HepG2 (cell line): ENCODE measurements at regions not wholly inside any gene's neighbourhood (a gene's known extent, or its start where the extent isn't known, plus 50 kb on each side); places are given as distances from the start of the nearest gene placed in this dataset.

Experiments
- ETV5 ChIP-seq: IDR thresholded peaks from 2 replicates; pipeline ENCODE4 v1.6.1; 2018; ENCODE audit warnings: missing biosample characterization, missing genetic modification reagents, inconsistent platforms, borderline replicate concordance
- MED13 ChIP-seq: sonication (generic); formaldehyde crosslinking; IDR thresholded peaks from 2 replicates; pipeline ENCODE4 v1.5.0; 2020; ENCODE audit warnings: missing genetic modification reagents
- PAWR ChIP-seq: sonication (generic); formaldehyde crosslinking; IDR thresholded peaks from 2 replicates; pipeline ENCODE4 v1.4.0; 2020; ENCODE audit warnings: missing genetic modification reagents, mild to moderate bottlenecking, borderline replicate concordance
- RAD51 ChIP-seq: fragments of 450-650 bp; IDR thresholded peaks from 2 replicates; pipeline ENCODE4 v1.6.1; 2016; ENCODE audit warnings: borderline replicate concordance
- ZNF24 ChIP-seq: fragments of 450-650 bp; IDR thresholded peaks from 2 replicates; pipeline ENCODE4 v1.6.1; 2017; ENCODE audit warnings: antibody characterized with exemption, mild to moderate bottlenecking
- TF ChIP-seq, protein P1 (sequence below): IDR thresholded peaks from 2 replicates; pipeline ENCODE4 v1.6.1; 2012; ENCODE audit warnings: low read length, improper control_type of control experiment
- TF ChIP-seq, protein P2 (sequence below): sonication (generic); formaldehyde crosslinking; IDR thresholded peaks from 2 replicates; pipeline ENCODE4 v1.5.0; 2020; ENCODE audit warnings: mild to moderate bottlenecking, missing genetic modification reagents, moderate library complexity

DNA sequence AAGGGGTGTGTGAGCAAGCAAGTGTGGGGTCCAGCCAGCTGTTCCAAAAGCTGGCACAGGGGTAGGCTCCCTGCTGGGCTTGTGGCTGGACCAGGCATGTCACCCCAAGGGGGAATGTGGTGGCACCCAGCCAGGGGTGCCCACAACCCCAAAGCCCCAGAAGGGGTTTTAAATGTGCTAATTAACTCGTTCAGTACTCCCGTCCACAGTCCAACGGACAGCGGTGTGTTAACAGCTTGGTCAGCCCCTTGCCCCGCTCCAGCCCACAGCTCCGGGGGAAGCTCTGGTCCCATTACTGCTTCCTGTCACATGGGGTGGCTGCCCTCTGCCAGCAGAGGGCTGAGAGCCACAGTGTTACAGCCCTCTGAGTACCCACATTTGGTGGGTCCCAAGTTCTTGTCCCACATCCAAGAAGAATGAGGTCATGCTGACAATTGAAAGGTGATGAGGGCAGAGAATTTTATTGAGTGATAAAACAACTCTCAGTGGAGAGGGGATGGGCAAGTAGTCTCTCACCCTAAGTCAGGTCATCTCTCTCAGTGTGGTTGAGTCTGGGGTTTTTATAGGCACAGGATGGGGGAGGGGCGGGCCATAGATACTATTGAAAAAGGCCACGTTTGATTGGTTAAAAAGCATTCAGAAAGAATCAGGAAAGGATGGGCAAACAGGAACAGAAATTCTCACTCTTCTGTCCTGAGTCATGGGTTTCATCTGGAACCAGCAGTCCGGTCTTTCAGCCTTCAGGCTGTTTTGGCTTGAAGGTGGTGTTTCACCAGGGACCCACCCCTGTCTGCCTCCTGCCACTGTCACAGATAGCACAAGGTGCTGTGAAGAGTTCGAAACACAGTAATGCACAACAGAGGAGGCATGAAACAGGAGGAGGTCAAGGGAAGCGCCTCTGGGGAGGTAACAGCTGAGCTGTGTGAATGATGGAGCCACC lies 238.5 kb downstream of the NFATC2 start:
- TF ChIP-seq ZNF24 (no peak), PAWR (CRISPR knock-in tag) (no peak), MED13 (CRISPR knock-in tag) (no peak), ETV5 (no peak), RAD51 (no peak)
- TF ChIP-seq, protein P1, sequence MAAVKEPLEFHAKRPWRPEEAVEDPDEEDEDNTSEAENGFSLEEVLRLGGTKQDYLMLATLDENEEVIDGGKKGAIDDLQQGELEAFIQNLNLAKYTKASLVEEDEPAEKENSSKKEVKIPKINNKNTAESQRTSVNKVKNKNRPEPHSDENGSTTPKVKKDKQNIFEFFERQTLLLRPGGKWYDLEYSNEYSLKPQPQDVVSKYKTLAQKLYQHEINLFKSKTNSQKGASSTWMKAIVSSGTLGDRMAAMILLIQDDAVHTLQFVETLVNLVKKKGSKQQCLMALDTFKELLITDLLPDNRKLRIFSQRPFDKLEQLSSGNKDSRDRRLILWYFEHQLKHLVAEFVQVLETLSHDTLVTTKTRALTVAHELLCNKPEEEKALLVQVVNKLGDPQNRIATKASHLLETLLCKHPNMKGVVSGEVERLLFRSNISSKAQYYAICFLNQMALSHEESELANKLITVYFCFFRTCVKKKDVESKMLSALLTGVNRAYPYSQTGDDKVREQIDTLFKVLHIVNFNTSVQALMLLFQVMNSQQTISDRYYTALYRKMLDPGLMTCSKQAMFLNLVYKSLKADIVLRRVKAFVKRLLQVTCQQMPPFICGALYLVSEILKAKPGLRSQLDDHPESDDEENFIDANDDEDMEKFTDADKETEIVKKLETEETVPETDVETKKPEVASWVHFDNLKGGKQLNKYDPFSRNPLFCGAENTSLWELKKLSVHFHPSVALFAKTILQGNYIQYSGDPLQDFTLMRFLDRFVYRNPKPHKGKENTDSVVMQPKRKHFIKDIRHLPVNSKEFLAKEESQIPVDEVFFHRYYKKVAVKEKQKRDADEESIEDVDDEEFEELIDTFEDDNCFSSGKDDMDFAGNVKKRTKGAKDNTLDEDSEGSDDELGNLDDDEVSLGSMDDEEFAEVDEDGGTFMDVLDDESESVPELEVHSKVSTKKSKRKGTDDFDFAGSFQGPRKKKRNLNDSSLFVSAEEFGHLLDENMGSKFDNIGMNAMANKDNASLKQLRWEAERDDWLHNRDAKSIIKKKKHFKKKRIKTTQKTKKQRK: no peak
- TF ChIP-seq, protein P2, sequence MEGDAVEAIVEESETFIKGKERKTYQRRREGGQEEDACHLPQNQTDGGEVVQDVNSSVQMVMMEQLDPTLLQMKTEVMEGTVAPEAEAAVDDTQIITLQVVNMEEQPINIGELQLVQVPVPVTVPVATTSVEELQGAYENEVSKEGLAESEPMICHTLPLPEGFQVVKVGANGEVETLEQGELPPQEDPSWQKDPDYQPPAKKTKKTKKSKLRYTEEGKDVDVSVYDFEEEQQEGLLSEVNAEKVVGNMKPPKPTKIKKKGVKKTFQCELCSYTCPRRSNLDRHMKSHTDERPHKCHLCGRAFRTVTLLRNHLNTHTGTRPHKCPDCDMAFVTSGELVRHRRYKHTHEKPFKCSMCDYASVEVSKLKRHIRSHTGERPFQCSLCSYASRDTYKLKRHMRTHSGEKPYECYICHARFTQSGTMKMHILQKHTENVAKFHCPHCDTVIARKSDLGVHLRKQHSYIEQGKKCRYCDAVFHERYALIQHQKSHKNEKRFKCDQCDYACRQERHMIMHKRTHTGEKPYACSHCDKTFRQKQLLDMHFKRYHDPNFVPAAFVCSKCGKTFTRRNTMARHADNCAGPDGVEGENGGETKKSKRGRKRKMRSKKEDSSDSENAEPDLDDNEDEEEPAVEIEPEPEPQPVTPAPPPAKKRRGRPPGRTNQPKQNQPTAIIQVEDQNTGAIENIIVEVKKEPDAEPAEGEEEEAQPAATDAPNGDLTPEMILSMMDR (CRISPR knock-in tag): no peak
